DND-41 (cell line): ENCODE measurements at regions not wholly inside any gene's neighbourhood (a gene's known extent, or its start where the extent isn't known, plus 50 kb on each side); places are given as distances from the start of the nearest gene placed in this dataset.

ENCODE experiments used
- EZH2 ChIP-seq: IDR thresholded peaks from 3 replicates; pipeline ENCODE4 v1.6.1; 2012; ENCODE audit warnings: borderline replicate concordance, low read depth, mild to moderate bottlenecking, moderate library complexity, low read length, inconsistent platforms; ENCODE audit not compliant: severe bottlenecking
- TF ChIP-seq, protein P1 (sequence below): IDR thresholded peaks from 2 replicates; pipeline ENCODE4 v1.5.1; 2012; ENCODE audit warnings: borderline replicate concordance, low read length, moderate library complexity, mild to moderate bottlenecking; ENCODE audit not compliant: poor library complexity, severe bottlenecking; ENCODE audit errors: extremely low read depth

DNA sequence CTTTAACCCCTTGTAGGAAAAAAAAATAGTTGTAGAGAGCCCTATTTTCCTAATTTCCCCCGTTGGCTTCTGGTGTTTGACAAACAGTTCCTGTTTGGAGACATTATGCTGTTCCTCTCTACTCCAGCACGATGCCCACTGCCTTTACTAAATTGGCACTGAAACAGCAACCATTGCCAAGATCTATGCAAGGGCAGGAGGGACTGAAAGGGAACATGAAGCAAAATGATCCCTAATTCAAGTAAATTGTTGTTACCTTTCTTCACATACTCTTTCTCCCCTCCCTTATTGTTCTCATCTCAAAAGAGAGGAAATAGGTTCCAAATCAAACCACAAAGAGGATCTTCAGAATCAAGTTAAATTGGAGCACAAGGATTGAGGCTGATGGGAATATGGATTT, 764.1 kb upstream of the MMS22L start:
- TF ChIP-seq, protein P1, sequence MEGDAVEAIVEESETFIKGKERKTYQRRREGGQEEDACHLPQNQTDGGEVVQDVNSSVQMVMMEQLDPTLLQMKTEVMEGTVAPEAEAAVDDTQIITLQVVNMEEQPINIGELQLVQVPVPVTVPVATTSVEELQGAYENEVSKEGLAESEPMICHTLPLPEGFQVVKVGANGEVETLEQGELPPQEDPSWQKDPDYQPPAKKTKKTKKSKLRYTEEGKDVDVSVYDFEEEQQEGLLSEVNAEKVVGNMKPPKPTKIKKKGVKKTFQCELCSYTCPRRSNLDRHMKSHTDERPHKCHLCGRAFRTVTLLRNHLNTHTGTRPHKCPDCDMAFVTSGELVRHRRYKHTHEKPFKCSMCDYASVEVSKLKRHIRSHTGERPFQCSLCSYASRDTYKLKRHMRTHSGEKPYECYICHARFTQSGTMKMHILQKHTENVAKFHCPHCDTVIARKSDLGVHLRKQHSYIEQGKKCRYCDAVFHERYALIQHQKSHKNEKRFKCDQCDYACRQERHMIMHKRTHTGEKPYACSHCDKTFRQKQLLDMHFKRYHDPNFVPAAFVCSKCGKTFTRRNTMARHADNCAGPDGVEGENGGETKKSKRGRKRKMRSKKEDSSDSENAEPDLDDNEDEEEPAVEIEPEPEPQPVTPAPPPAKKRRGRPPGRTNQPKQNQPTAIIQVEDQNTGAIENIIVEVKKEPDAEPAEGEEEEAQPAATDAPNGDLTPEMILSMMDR, result no peak
- TF ChIP-seq EZH2, result no peak
